COLO668 (cell line): ENCODE measurements at regions not wholly inside any gene's neighbourhood (a gene's known extent, or its start where the extent isn't known, plus 50 kb on each side); places are given as distances from the start of the nearest gene placed in this dataset.
"Not testable (repeated sequence)": the region's sequence is repeated elsewhere in the genome, so short reads cannot be mapped to it uniquely, and the experiment has no call there.

Source experiments
- DNase-seq: peaks from one replicate; lab custom pipeline; 2025; ENCODE audit not compliant: unreplicated experiment; lab: John Stamatoyannopoulos, UW

GRCh38 chr21:15566703-15567102, 163.1 kb upstream of the USP25 start:
- no peak for DNase-seq

GRCh38 chr21:15567191-15567590, 162.6 kb upstream of the USP25 start:
- DNase-seq = no peak

DNA sequence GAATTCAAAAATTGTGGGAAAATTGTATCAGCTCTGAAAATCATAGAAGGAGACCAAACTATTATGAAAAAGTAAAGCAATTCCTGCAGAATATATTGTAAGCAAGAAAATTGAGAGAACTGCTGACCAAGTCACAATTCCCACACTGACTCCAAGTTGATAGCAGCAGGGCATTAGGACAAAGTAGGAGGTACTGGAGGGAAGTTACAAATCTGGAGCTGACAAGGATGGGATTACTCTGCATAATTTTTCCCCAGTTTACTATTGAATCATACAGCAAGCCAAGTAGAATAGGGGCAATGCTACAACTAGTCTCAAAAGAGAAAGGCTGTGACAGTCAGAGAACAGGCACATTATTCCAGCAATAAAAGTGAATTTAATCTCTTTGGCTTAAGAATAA, 161.3 kb upstream of the USP25 start:
- no peak for DNase-seq

- no peak for DNase-seq
These were observed 142.9 kb upstream of the USP25 start for GRCh38 chr21:15586752-15587427.

DNA sequence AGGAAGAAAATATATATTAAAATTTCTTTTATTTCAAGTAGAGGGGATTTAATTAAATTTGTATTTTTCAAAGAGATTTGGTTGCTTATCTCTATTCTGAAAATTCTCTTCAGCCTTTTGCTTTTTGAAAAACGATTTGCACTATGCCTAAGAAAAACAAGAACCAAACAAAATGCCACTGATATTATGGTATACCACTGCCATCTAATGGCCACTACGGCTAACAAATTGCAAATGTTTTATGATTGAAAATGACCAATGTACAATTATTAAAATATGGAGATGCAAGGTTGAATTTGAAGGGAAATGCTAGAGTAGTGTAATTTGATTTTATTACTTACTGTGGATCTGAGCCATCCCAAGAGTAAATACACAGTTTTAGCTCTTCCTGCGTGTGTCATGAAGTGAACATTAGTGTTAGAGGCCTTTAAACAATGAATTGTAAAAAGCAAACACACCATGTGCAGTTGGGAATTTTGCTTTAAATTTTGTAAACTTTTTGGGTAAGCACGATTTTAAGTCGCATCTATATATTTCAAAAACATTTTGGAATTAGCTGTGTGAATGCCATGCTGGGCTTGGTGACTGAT, 137.4 kb upstream of the USP25 start:
- no peak for DNase-seq

- DNase-seq = no peak
These were observed 136.8 kb upstream of the USP25 start for GRCh38 chr21:15592957-15593356.

- no peak for DNase-seq
These were observed 128.4 kb upstream of the USP25 start for GRCh38 chr21:15601390-15601789.

GRCh38 chr21:15604413-15604812, 125.4 kb upstream of the USP25 start:
- DNase-seq = no peak

- DNase-seq = no peak
These were observed 115.0 kb upstream of the USP25 start for GRCh38 chr21:15614766-15615165.

DNA sequence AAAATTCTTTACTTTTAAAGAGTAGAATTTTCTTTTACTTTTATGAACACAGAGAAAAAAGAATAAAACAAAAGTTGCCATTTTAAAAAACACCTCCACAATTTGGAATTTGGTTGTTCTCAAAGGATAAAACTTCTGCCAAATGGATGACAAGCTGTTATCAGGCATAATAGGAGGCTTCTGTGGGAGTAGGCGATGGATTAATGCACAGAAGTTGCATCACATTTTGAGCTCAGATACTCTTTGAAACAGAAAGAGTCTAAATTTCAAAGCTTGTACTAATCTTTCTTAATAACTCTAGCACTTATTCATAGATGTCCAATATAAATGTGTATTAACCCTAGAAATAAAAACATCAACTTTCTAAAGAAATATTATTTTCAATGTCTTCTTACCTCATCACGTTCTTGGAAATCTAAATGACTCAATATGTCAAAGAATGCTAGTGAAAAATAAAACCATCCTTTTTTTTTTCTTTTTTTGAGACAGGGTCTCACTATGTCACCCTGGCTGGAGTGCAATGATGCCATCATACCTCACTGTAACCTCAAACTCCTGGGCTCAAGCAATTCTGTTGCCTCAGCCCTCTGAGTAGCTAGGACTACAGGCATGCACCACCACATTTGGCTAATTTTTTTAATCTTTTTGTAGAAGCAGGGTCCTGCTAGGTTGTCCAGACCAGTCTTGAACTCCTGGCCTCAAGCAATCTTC, 112.8 kb upstream of the USP25 start:
- DNase-seq = no peak

DNA sequence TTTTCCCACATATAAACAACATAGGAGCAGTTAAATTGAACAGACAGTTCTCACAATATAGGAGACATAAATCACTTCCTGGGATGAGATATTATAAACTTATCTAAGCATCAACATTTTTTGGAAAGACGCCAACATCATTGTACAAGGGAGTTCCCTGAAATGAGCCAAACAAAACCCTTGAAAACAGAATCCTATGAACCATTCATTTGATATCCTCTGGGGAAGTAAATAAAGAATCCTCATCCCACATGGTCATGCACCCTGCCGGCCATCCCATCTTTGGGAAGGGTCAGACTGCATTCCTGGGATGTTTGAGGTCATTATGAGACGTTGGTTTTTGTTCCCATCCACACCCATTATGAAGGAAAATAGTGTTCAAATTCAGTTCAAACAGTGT, 111.8 kb upstream of the USP25 start:
- DNase-seq = no peak

- DNase-seq = no peak
These were observed 108.9 kb upstream of the USP25 start for GRCh38 chr21:15620892-15621291.

DNA sequence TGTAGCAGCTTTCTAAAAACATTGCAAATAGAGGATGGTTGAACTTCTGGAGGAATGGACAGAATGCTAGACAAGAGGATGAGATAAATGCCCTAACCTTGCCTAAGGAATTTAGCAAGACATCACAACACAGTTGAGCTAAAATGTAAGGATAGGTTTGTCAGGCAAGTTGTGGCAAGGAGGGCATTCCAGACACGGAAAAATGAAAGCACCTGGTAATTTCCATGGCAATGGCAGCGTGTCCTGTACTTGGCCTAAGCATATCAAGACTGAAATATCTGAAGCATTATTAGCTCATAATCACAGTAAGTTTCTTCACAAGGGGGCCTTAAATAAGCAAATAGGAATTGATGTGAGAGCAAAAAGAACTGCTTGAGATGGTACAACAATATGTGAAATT, 105.1 kb upstream of the USP25 start:
- no peak for DNase-seq

DNA sequence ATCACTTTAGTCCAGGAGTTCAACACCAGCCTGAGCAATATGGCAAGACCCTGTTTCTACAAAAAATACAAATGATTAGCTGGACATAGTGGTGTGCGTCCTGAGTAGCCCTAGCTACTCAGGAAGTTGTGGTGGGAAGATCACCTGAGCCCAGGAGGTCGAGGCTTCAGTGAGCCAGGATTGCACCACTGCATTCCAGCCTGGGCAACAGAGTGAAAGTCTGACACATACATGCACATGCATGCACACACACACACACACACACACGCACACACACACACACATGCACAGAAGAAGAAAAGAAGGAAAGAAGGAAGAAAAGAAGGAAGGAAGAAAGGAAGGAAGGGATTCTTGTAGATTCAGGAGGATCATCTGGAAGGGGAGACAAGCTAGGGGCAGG, 104.4 kb upstream of the USP25 start:
- no peak for DNase-seq

DNA sequence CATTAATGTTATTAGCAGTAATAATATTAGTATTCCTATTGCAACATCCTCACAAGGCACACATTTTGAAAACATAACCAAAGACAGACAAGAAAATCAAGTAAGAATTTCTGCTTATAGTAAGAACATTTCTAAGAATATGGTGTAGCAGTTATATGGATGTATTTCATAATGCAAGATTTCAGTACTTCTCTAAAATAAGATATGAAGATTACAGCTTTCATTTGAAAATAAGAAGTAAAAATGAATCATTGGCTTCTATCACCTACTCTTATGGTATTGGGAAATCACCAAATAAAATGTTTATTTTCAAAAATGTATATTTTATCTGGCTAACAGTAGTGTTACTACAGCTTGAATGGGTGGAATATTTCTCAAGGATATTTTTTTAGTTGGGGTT, 103.8 kb upstream of the USP25 start:
- DNase-seq = no peak

DNA sequence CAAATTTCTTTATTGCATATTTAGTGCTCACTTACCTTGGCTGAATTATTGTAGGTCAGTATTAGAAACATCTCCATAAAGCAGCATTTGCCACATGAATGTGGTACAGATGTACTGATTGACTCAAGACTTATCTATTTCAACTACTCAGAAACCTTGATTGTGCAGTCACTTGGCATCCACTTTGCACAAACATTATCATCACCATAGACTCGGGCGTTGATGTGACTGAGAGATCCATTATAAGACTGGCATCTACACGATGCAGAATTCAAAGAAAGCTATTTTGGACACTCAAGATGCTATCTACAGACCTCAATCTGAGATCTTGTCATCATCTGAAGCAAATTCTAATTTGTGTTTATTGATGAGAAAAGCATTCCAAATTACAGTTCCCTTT, 102.8 kb upstream of the USP25 start:
- no peak for DNase-seq

- no peak for DNase-seq
These were observed 102.0 kb upstream of the USP25 start for GRCh38 chr21:15627823-15628222.

DNA sequence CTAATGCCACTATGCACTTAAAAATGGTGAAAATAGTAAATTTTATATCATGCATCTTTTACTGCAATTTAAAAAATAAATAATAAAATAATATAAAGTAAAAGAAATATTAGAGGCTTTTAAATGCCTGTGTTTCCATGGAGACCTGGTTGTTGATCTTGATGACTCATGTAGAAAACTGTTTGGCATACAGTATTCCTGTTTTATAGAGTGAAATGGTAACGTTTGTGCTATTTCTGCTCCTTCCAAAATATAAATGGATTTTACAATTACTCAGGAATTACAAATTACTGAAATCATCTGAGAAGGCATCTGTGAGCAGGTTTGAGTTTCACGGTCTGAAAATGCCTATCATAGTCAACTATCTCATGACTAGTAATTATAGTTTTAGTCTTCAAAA, 98.4 kb upstream of the USP25 start:
- no peak for DNase-seq

DNA sequence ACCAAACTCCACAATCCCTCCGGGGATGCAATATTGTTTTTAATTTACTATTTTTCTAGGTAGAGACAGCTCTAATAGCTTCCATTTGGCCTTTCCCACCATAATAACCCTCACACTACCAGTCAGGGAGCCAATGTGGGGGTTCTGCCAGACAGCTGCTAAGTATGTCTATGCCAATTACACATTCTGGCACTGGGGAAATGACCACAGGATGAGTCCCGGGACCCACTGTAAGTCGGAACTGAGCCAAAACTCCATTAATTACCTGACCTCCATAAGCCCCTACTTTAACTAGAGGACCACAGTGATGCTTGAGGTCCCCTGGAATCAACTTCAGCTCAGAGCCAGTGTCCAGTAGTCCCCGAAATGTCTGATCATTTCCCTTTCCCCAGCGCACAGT, 95.2 kb upstream of the USP25 start:
- not testable (repeated sequence) for DNase-seq

DNA sequence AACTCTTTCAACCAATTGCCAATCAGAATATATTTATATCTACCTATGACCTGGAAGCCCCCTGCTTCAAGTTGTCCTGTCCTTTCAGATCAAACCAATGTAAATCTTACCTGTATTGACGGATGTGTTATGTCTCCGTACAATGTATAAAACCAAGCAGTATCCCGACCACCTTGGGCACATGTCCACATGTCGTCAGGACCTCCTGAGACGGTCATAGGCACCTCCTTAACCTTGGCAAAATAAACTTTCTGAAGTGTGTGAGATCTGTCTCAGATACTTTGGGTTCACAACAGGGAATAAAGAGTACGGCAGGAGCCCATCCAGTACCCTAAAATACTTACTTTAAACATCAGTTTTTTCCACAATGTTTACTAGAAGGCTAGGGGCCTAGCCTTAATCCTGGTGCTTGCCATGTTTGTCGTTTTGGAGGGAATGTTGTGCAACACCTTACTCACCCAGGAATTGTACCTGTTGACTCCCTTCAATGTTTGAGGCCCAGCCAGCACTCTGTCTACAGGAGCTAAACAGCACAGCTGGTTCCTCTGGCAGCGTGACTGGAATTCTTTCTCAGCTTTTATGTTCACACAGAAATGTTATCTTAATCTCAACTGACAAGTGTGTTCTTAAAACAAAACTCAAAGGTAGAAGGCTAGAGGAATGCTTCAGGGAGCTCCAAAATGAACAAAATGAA, 90.8 kb upstream of the USP25 start:
- DNase-seq = no peak

DNA sequence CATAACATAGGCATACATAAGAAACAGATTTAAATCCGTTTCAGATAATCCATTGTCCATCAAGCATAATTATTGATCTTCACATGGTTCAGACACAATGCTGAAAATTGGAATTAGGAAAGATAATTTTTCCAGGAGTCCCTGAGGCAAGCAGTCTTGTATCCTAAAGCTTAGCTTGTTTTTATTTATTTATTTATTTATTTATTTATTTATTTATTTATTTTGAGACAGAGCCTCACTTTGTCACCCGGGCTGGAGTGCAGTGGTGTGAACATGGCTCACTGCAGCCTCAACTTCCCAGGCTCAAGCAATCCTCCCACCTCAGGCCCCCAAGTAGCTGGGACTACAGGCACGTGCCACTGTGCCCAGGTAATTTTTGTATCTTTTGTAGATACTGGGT, 89.7 kb upstream of the USP25 start:
- DNase-seq = not testable (repeated sequence)

DNA sequence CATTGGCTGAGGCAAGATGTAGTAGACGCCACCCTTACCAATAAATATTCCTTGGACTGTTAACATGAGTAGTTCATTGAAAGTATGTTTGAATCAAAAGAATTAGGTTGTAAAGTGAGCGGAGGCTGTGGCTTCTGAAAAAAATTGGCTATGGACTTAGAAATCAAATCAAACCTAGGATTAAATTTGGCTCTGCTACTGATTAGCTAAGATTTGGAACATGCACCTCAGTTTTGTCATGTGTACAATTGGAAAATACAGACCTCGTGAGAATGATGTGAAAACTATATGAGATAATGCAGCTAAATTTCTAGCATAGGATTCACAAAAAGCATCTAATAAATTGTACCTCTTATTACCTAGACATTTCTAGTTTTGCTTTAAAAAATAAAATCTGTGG, 85.3 kb upstream of the USP25 start:
- no peak for DNase-seq
